WERI-Rb-1 (cell line): ENCODE measurements at regions not wholly inside any gene's neighbourhood (a gene's known extent, or its start where the extent isn't known, plus 50 kb on each side); places are given as distances from the start of the nearest gene placed in this dataset.

Experiments used
- DNase-seq: peaks from one replicate; pipeline ENCODE4 v3.0.0-alpha.2; 2020
- H3K27ac ChIP-seq: fragments of 250-450 bp; sonication (Bioruptor Pico); 2 replicates; pipeline ENCODE4 v1.5.1; 2020; ENCODE audit warnings: mild to moderate bottlenecking, moderate library complexity
- H3K27me3 ChIP-seq: fragments of 250-450 bp; sonication (Bioruptor Pico); 2 replicates; pipeline ENCODE4 v1.5.1; 2021; ENCODE audit warnings: mild to moderate bottlenecking, low read depth, moderate library complexity; ENCODE audit not compliant: insufficient read depth, severe bottlenecking
- H3K36me3 ChIP-seq: fragments of 250-450 bp; sonication (Bioruptor Pico); 2 replicates; pipeline ENCODE4 v1.5.1; 2020; ENCODE audit warnings: mild to moderate bottlenecking, moderate library complexity
- H3K4me3 ChIP-seq: 2 replicates; pipeline ENCODE4 v1.5.1; 2011; ENCODE audit warnings: low read depth, mild to moderate bottlenecking, control low read depth, low read length
- H3K9me3 ChIP-seq: fragments of 250-450 bp; sonication (Bioruptor Pico); 2 replicates; pipeline ENCODE4 v1.5.1; 2021; ENCODE audit warnings: mild to moderate bottlenecking, moderate library complexity; ENCODE audit not compliant: severe bottlenecking
- TF ChIP-seq, protein P1 (sequence below): IDR thresholded peaks from 2 replicates; pipeline ENCODE4 v1.5.1; 2011; ENCODE audit warnings: low read depth, mild to moderate bottlenecking, control low read depth, inconsistent platforms, low read length

DNA sequence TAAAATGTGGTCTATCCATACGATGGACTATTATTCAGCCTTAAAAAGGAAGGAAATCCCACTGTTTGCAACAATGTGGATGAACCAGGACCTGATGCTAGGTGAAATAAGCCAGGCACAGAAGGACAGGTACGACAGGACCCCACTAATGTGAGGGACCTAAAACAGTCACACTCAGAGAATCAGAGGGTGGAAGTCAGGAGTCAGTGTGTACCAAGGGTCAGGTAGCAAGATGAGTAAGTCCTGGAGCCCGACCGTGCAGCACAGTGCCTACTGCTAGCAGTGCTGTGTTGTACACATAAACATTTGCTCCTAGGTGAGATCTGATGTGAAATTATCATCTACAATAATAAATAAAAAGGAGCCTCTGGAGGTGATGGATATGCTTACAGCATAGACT, 322.3 kb downstream of the GLRX3 start:
- no peak overlapping the region for H3K27ac ChIP-seq
- DNase-seq: no peak
- TF ChIP-seq, protein P1, sequence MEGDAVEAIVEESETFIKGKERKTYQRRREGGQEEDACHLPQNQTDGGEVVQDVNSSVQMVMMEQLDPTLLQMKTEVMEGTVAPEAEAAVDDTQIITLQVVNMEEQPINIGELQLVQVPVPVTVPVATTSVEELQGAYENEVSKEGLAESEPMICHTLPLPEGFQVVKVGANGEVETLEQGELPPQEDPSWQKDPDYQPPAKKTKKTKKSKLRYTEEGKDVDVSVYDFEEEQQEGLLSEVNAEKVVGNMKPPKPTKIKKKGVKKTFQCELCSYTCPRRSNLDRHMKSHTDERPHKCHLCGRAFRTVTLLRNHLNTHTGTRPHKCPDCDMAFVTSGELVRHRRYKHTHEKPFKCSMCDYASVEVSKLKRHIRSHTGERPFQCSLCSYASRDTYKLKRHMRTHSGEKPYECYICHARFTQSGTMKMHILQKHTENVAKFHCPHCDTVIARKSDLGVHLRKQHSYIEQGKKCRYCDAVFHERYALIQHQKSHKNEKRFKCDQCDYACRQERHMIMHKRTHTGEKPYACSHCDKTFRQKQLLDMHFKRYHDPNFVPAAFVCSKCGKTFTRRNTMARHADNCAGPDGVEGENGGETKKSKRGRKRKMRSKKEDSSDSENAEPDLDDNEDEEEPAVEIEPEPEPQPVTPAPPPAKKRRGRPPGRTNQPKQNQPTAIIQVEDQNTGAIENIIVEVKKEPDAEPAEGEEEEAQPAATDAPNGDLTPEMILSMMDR: no peak
- H3K9me3 ChIP-seq: no peaks in the 10 kb centered on the region
- no peaks in the 10 kb centered on the region for H3K27me3 ChIP-seq
- no peaks in the 10 kb centered on the region for H3K36me3 ChIP-seq
- no peak overlapping the region for H3K4me3 ChIP-seq

DNA sequence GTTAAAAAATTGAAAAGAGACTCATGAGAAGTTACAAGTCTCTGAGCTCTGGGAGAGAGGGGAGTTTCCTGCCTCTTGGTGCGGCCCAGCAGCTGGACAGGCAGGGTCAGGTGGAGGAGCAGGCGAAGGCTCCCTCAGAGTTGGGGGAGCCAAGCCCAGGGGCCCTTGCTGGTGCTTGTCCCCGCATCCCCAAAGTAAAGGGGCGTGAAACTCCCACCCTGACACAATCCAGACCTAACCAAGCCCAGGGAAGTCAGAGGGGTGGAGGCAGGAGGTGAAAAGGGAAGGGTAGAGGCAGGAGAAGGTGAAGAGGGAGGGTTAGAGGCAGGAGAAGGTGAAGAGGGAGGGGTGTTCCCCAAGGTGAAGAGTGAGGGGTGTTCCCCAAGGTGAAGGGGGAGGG, 322.8 kb downstream of the GLRX3 start:
- Histone ChIP-seq H3K4me3 (no peak overlapping the region), H3K9me3 (no peaks in the 10 kb centered on the region), H3K36me3 (no peaks in the 10 kb centered on the region), H3K27me3 (no peaks in the 10 kb centered on the region), H3K27ac (no peak overlapping the region)
- no peak for DNase-seq
- TF ChIP-seq, protein P1: no peak

DNA sequence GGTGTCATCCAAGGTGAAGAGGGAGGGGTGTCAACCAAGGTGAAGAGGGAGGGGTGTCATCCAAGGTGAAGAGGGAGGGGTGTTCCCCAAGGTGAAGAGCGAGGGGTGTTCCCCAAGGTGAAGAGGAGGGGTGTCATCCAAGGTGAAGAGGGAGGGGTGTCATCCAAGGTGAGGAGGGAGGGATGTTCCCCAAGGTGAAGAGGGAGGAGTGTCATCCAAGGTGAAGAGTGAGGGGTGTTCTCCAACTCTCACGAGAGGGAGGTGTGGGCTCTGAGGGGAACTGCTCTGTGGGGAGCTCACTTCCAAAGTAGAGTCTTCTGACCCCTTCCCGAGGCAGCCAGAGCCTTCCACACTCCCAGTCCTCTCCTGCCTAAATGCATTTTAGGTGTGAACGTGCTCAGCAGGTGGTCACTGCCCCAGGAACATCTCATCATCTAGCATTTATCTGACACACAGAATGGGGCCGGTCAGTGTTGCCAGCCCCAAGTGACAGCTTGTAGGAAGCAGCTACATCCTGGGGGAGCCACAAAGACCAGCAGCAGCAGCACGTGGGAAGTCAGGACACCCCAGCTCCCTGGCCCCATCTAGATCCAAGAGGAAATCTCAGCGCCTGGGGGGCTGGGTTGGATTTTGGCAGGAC, 323.8 kb downstream of the GLRX3 start:
- no peaks in the 10 kb centered on the region for H3K9me3 ChIP-seq
- DNase-seq: no peak
- H3K27me3 ChIP-seq: no peaks in the 10 kb centered on the region
- TF ChIP-seq, protein P1: no peak
- H3K27ac ChIP-seq: no peak overlapping the region
- H3K36me3 ChIP-seq: no peaks in the 10 kb centered on the region
- H3K4me3 ChIP-seq: no peak overlapping the region

DNA sequence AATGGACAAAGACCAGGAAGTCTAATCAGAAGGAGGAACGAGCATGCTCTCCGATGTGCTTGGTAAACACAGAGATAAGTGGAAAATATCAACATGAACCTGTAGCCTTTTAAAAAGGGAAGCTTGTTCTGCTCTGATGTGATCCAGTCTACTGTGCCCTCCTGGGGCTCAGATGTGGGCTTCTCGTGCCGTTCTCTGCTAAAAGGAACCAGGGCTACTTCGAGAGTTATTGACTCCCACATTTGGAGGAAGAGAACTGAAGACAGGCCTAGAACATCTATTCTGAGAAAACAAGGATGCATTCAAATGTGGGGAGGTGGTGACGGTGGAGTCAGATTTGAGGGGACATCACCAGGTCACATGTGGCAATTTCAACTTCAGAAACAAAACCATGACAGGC, 325.4 kb downstream of the GLRX3 start:
- TF ChIP-seq, protein P1: no peak
- no peak overlapping the region for H3K27ac ChIP-seq

DNA sequence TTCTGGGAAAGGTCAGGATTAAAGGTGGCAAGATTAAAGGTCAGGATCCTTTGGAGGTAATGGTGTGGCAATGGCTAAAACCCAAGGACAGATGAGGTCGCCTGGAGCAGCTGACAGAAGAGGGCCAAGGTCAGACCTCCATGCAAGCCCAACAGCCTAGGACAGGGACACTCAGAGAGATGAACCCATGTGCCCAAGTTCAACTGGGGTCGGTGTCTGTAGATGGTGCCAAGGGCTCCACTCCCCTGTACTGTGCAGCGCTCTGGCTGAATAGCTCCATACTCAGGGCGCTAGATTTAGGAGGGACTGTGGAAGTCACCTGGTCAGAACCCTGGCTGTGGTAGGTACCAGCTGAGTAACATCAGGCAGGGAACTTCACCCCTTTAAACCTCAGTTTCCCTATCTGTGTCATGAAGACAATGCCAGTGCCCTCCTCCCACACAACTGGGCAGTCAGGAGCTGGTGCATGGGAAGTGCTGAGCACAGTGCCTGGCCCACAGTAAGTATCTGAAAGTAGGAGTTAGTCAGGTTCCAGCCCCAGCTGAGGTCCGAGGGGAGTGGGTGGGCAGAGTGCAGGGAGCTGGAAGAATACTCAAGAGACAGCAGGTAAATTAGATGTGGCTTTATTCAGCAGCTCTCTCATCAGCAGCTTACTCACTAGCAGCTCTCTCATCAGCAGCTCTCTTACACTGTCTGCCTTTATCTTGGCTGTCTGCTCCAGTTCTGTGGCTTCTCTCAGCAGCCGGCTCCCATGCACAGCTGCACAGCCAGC, 327.1 kb downstream of the GLRX3 start:
- Histone ChIP-seq H3K27ac (no peak overlapping the region), H3K27me3 (no peaks in the 10 kb centered on the region), H3K4me3 (no peak overlapping the region), H3K36me3 (no peaks in the 10 kb centered on the region), H3K9me3 (no peaks in the 10 kb centered on the region)
- no peak for DNase-seq
- TF ChIP-seq, protein P1: no peak

More for the DNA sequence above, 325.4 kb downstream of the GLRX3 start:
- Histone ChIP-seq H3K4me3 (no peak overlapping the region), H3K9me3 (no peaks in the 10 kb centered on the region), H3K27me3 (no peaks in the 10 kb centered on the region), H3K36me3 (no peaks in the 10 kb centered on the region)
- DNase-seq: no peak
